PC-3 (cell line): ENCODE measurements at regions not wholly inside any gene's neighbourhood (a gene's known extent, or its start where the extent isn't known, plus 50 kb on each side); places are given as distances from the start of the nearest gene placed in this dataset.

Experiments
- ATAC-seq: fragments of 200-7000 bp; cut with Tn5 transposase; 2 replicates; pipeline ENCODE4 v1.9.1; 2020; ENCODE audit warnings: mild to moderate bottlenecking, moderate library complexity
- BruUV-seq: library from RNA; stranded (reverse); fragments of 400-500 nt; replicated peaks from 2 replicates; lab custom pipeline; 2021; lab: Mats Ljungman, UMichigan
- CTCF ChIA-PET: fragments of 300-600 bp; sonication (Branson Sonifier 250); formaldehyde crosslinking; loops from one replicate; lab custom pipeline; 2022; ENCODE audit warnings: antibody characterized with exemption; lab: Charles Lee
- POLR2A ChIA-PET: fragments of 300-600 bp; sonication (Branson Sonifier 250); formaldehyde crosslinking; loops from one replicate; lab custom pipeline; 2022; ENCODE audit warnings: antibody characterized with exemption; ENCODE audit not compliant: unreplicated experiment; lab: Charles Lee
- DNase-seq: peaks from one replicate; pipeline ENCODE4 v3.0.0-alpha.2; 2015
- H2AFZ ChIP-seq: fragments of 300-600 bp; sonication (generic); 2 replicates; pipeline ENCODE4 v1.6.0; 2016; ENCODE audit warnings: antibody characterized with exemption, low read length
- H3F3A ChIP-seq: fragments of 300-600 bp; sonication (generic); one replicate; pipeline ENCODE4 v1.6.0; 2017; ENCODE audit warnings: antibody characterized with exemption, low read length, control low read depth, mild to moderate bottlenecking; ENCODE audit not compliant: unreplicated experiment
- H3K27ac ChIP-seq: fragments of 300-600 bp; sonication (generic); 2 replicates; pipeline ENCODE4 v1.5.1; 2016; ENCODE audit warnings: mild to moderate bottlenecking, low read length
- H3K27me3 ChIP-seq: fragments of 300-600 bp; sonication (generic); 2 replicates; pipeline ENCODE4 v1.6.1; 2016; ENCODE audit warnings: low read length, mixed read lengths
- H3K36me3 ChIP-seq: fragments of 300-600 bp; sonication (generic); 2 replicates; pipeline ENCODE4 v1.6.1; 2016; ENCODE audit warnings: low read depth, mixed run types, low read length, mixed read lengths
- H3K4me1 ChIP-seq: fragments of 300-600 bp; sonication (generic); 2 replicates; pipeline ENCODE4 v1.5.1; 2016; ENCODE audit warnings: low read length; ENCODE audit not compliant: insufficient read depth
- H3K4me2 ChIP-seq: fragments of 300-600 bp; sonication (generic); 2 replicates; pipeline ENCODE4 v1.6.0; 2016; ENCODE audit warnings: low read length
- H3K4me3 ChIP-seq: fragments of 300-600 bp; sonication (generic); 2 replicates; pipeline ENCODE4 v1.5.1; 2016; ENCODE audit warnings: mild to moderate bottlenecking, low read length, mixed read lengths
- H3K79me2 ChIP-seq: fragments of 300-600 bp; sonication (generic); 2 replicates; pipeline ENCODE4 v1.6.1; 2017; ENCODE audit warnings: low read length, mixed read lengths
- H3K9ac ChIP-seq: fragments of 300-600 bp; sonication (generic); 2 replicates; pipeline ENCODE4 v1.6.0; 2016; ENCODE audit warnings: mild to moderate bottlenecking, low read length
- H3K9me2 ChIP-seq: fragments of 300-600 bp; sonication (generic); replicated peaks from 2 replicates; pipeline ENCODE4 v1.6.1; 2016; ENCODE audit warnings: mixed run types, low read length, mixed read lengths
- H3K9me3 ChIP-seq: fragments of 300-600 bp; sonication (generic); 2 replicates; pipeline ENCODE4 v1.6.1; 2016; ENCODE audit warnings: low read length, mixed read lengths
- H4K20me1 ChIP-seq: fragments of 300-600 bp; sonication (generic); 2 replicates; pipeline ENCODE4 v1.6.1; 2016; ENCODE audit warnings: low read length, mixed read lengths
- EZH2 ChIP-seq: fragments of 300-600 bp; sonication (generic); IDR thresholded peaks from one replicate; pipeline ENCODE4 v1.6.1; 2017; ENCODE audit warnings: antibody characterized with exemption, mild to moderate bottlenecking, low read length; ENCODE audit not compliant: unreplicated experiment
- EZH2phosphoT487 ChIP-seq: fragments of 300-600 bp; sonication (generic); IDR thresholded peaks from 2 replicates; pipeline ENCODE4 v1.6.1; 2018; ENCODE audit warnings: mild to moderate bottlenecking, antibody characterized with exemption, low read length, borderline replicate concordance
- intact Hi-C: fragments of 100-400 bp; cut with micrococcal nuclease; formaldehyde crosslinking; loops from 2 replicates; pipeline ENCODE4 v1.9.0; 2023
- TF ChIP-seq, protein P1 (sequence below): fragments of 300-600 bp; sonication (generic); conservative IDR thresholded peaks from 2 replicates; pipeline ENCODE4 v1.5.1; 2017; ENCODE audit warnings: antibody characterized with exemption, low read depth, mild to moderate bottlenecking, low read length

DNA sequence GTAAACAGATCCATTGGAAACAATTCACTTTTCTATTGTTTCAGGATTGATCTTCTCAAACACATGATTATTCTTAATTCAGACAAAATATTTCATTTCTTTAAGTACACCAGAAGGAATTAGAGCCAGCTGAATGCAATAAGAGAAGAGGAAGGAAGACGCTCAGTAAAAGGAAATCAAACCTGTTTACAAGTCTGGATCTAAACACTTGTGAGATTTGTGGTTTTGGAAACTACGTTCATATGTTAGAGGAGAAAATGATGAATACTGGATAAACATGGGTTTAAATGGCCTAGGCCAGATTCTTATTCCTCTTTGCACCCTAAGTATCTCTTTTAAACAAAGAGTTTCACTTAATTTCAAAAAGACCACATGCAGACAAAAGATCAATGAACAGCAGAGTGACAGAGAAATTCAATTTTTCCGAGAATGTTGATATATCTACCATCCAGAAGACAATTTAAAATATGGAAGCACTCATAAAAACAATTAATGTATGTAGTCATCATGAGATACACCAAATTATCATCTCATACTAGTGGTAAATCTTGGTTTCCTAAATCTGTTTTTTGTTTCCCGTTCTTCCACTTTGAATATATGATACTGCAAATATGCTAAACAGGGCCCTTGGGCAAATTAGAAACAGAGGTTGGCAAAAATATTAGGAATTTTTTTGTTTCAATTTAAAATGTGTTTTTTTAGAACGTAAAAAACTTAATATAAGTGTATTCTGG lies 703.5 kb upstream of the CITED2 start:
- Histone ChIP-seq H3K4me2 (no peak overlapping the region), H3K27ac (no peak overlapping the region), H3K79me2 (no peaks in the 10 kb centered on the region), H3K9me2 (no peaks in the 10 kb centered on the region), H4K20me1 (no peaks in the 10 kb centered on the region), H3F3A (no peaks in the 10 kb centered on the region), H3K4me3 (no peak overlapping the region), H2AFZ (no peak overlapping the region), H3K4me1 (peaks cover 15% of the 10 kb centered on the region), H3K27me3 (no peaks in the 10 kb centered on the region), H3K36me3 (no peaks in the 10 kb centered on the region), H3K9me3 (no peaks in the 10 kb centered on the region), H3K9ac (no peak overlapping the region)
- TF ChIP-seq EZH2phosphoT487, result no peak
- no peak for TF ChIP-seq EZH2
- TF ChIP-seq, protein P1, sequence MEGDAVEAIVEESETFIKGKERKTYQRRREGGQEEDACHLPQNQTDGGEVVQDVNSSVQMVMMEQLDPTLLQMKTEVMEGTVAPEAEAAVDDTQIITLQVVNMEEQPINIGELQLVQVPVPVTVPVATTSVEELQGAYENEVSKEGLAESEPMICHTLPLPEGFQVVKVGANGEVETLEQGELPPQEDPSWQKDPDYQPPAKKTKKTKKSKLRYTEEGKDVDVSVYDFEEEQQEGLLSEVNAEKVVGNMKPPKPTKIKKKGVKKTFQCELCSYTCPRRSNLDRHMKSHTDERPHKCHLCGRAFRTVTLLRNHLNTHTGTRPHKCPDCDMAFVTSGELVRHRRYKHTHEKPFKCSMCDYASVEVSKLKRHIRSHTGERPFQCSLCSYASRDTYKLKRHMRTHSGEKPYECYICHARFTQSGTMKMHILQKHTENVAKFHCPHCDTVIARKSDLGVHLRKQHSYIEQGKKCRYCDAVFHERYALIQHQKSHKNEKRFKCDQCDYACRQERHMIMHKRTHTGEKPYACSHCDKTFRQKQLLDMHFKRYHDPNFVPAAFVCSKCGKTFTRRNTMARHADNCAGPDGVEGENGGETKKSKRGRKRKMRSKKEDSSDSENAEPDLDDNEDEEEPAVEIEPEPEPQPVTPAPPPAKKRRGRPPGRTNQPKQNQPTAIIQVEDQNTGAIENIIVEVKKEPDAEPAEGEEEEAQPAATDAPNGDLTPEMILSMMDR, result no peak
- intact Hi-C loops, result no loop called here
- BruUV-seq, result no TSS peak
- CTCF ChIA-PET, result no interaction called here
- ATAC-seq (no peak), DNase-seq (no peak)
- POLR2A ChIA-PET, result no interaction called here

DNA sequence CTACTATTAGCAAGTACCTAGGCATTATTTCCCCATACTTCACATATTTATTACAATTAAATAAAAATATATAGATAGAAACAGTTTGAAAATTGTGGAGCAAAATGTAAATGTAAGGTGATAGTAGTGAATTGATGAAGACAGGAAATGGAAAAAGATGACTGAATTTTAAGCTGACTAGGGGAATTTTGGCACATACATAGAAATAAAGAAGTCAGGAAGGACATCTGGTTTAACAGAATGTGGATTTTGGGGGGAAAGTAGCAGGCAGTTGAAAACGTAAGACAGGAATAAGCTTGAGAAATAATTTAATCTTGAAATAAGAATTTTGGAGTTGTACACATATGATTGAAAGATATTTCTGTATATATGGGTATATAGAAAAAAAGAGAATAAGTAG lies 701.7 kb upstream of the CITED2 start:
- Histone ChIP-seq H3K79me2 (no peaks in the 10 kb centered on the region), H3K27me3 (no peaks in the 10 kb centered on the region), H3K36me3 (no peaks in the 10 kb centered on the region), H3K4me3 (no peak overlapping the region), H3K27ac (no peak overlapping the region), H3K4me2 (no peak overlapping the region), H3K9me3 (no peaks in the 10 kb centered on the region), H3K4me1 (peaks cover 22% of the 10 kb centered on the region), H3K9ac (no peak overlapping the region), H3K9me2 (no peaks in the 10 kb centered on the region), H2AFZ (no peak overlapping the region), H4K20me1 (no peaks in the 10 kb centered on the region), H3F3A (no peaks in the 10 kb centered on the region)
- DNase-seq (no peak), ATAC-seq (no peak)
- intact Hi-C loops, result no loop called here
- ChIA-PET CTCF (no interaction called here), POLR2A (interaction anchor here (0.5 kb wide), 1 partner anchor 24 kb away, joined by 3 read pairs; no protein-coding TSS in a partner anchor)
- no TSS peak for BruUV-seq
- TF ChIP-seq EZH2phosphoT487 (no peak), EZH2 (no peak)
- TF ChIP-seq, protein P1, result no peak

DNA sequence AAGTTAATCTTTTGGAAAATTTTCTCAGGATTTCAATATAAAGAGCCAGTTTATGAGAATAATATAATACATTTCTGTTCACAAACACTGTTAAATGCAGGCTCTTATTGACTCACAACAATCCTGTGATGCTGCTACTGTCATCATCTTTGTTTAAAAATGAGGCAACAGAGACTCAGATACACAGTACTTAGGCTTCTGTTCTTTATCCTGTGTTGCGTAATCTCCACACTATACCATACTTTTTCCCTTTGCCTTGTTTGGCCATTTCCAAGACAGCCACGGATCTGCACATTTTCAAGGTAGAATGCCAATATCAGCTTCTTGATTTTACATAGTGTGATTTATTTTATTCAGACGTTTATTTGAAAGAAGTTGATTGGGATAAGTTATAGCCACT lies 699.0 kb upstream of the CITED2 start:
- Histone ChIP-seq H3K79me2 (no peaks in the 10 kb centered on the region), H3K4me1 (peaks cover 22% of the 10 kb centered on the region), H3K36me3 (no peaks in the 10 kb centered on the region), H3K27ac (no peak overlapping the region), H3K9ac (no peak overlapping the region), H3F3A (no peaks in the 10 kb centered on the region), H3K27me3 (no peaks in the 10 kb centered on the region), H3K4me3 (no peak overlapping the region), H3K4me2 (no peak overlapping the region), H2AFZ (no peak overlapping the region), H3K9me3 (no peaks in the 10 kb centered on the region), H4K20me1 (no peaks in the 10 kb centered on the region), H3K9me2 (no peaks in the 10 kb centered on the region)
- CTCF ChIA-PET, result no interaction called here
- TF ChIP-seq EZH2phosphoT487, result no peak
- TF ChIP-seq, protein P1, result no peak
- TF ChIP-seq EZH2, result no peak
- no TSS peak for BruUV-seq
- POLR2A ChIA-PET, result no interaction called here
- intact Hi-C loops, result no loop called here
- ATAC-seq (no peak), DNase-seq (peak; percentile 16)
